Stomach (tissue), 4 donors: ENCODE measurements at regions not wholly inside any gene's neighbourhood (a gene's known extent, or its start where the extent isn't known, plus 50 kb on each side); places are given as distances from the start of the nearest gene placed in this dataset.

Experiments
- CTCF ChIP-seq, 7 experiments: fragments of 450-650 bp in 4 of 7; fragments of 200-600 bp in 3 of 7; sonication (generic) in 3 of 7; IDR thresholded peaks; one replicate each; pipeline ENCODE4 v1.5.1; 2016 to 2019; ENCODE audit warnings: antibody characterized with exemption in 7 of 7, control low read depth in 2 of 7, mild to moderate bottlenecking in 1 of 7
- EP300 ChIP-seq: sonication (generic); formaldehyde crosslinking; IDR thresholded peaks from one replicate; pipeline ENCODE4 v1.6.1; 2017; ENCODE audit warnings: antibody characterized with exemption

DNA sequence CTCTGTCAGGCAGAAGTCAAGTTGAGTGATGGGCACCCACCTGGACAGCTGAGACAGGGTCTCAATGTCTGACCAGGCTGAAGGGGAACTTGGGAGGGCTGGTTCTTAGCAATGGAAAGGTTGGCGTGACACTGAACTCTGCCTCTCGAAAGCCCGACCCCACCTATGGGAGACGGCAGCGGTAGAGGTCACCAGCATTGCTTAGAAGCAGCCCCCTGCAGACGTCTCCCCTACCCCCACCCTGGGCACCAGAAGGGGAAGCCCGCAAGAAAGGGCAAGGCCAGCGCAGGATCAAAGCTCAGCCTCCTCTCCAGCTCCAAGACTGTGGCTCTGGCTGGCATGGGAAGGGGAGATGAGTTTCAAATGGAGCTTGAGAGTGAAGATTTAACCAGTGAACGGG, 184.8 kb upstream of the LYSMD4 start:
- TF ChIP-seq CTCF (IDR thresholded peaks at IDR 0.05) = no peak
- TF ChIP-seq EP300 = no peak
